Uterus (tissue), 2 donors: ENCODE measurements at regions not wholly inside any gene's neighbourhood (a gene's known extent, or its start where the extent isn't known, plus 50 kb on each side); places are given as distances from the start of the nearest gene placed in this dataset.
"Not testable (repeated sequence)": the region's sequence is repeated elsewhere in the genome, so short reads cannot be mapped to it uniquely, and the experiment has no call there.

Source experiments
- POLR2A ChIP-seq, 2 donors: fragments of 450-650 bp; IDR thresholded peaks; one replicate each; pipeline ENCODE4 v1.6.1; 2016; ENCODE audit warnings: antibody characterized with exemption in 2 of 2, mild to moderate bottlenecking in 1 of 2, moderate library complexity in 1 of 2
- TF ChIP-seq, protein P1 (sequence below), 4 experiments: fragments of 200-600 bp in 2 of 4; fragments of 450-650 bp in 2 of 4; sonication (generic) in 2 of 4; IDR thresholded peaks; one replicate each; pipeline ENCODE4 v1.5.1; 2016 to 2019; ENCODE audit warnings: antibody characterized with exemption in 4 of 4, mild to moderate bottlenecking in 2 of 4, moderate library complexity in 1 of 4

DNA sequence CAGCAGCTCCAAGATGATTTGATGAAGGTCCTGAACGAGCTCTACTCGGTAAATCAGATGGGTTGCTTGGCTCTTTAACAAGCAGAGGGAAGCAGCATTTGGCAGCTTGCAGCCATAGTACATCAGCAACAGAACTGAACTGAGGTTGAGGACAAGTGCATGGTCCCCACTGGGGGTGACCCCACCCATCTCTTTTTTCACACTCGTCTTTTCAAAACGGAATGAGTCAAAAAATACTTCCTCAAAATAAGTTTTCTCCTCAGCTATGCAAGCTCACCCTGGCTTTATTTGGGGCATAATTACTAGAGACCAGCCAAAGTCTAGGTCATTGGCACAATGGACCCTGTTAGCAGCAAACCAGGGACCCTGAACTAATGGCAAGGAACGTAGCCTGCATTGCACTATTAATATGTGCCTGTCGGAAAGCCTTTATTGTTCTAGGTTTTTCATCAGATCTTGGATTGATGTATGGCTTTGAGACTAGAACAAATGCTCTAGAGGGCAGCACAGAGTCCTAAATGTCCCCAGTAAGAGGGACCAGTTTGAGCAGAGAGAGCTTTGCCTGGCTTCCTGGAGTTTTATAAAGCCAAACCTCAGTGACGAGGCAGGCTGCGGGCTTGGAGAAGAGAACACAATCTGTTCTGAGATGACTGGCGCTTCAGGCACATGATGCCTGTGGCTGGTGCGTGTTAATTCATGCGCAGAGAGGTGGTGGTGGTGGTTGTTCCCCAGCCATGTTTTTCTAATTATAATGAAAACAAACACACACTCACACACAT is 86.1 kb upstream of the IKBKE start:
- TF ChIP-seq, protein P1, sequence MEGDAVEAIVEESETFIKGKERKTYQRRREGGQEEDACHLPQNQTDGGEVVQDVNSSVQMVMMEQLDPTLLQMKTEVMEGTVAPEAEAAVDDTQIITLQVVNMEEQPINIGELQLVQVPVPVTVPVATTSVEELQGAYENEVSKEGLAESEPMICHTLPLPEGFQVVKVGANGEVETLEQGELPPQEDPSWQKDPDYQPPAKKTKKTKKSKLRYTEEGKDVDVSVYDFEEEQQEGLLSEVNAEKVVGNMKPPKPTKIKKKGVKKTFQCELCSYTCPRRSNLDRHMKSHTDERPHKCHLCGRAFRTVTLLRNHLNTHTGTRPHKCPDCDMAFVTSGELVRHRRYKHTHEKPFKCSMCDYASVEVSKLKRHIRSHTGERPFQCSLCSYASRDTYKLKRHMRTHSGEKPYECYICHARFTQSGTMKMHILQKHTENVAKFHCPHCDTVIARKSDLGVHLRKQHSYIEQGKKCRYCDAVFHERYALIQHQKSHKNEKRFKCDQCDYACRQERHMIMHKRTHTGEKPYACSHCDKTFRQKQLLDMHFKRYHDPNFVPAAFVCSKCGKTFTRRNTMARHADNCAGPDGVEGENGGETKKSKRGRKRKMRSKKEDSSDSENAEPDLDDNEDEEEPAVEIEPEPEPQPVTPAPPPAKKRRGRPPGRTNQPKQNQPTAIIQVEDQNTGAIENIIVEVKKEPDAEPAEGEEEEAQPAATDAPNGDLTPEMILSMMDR (IDR thresholded peaks at IDR 0.05) = not testable (repeated sequence)
- not testable (repeated sequence) for TF ChIP-seq POLR2A (IDR thresholded peaks at IDR 0.05)
